GM23338 (cell line): ENCODE measurements at regions not wholly inside any gene's neighbourhood (a gene's known extent, or its start where the extent isn't known, plus 50 kb on each side); places are given as distances from the start of the nearest gene placed in this dataset.

ENCODE experiments used
- CREB1 ChIP-seq: fragments of 250-450 bp; sonication (Bioruptor Pico); IDR thresholded peaks from 2 replicates; pipeline ENCODE4 v1.5.0; 2020; ENCODE audit warnings: low read depth, mild to moderate bottlenecking, moderate library complexity
- EZH2 ChIP-seq: fragments of 200-600 bp; sonication (generic); IDR thresholded peaks from one replicate; pipeline ENCODE4 v1.8.0; 2017; ENCODE audit warnings: antibody characterized with exemption, mild to moderate bottlenecking, low read depth; ENCODE audit not compliant: unreplicated experiment
- EZH2phosphoT487 ChIP-seq: fragments of 200-600 bp; sonication (generic); IDR thresholded peaks from one replicate; pipeline ENCODE4 v1.8.1; 2018; ENCODE audit warnings: antibody characterized with exemption; ENCODE audit not compliant: unreplicated experiment
- JUNB ChIP-seq: IDR thresholded peaks from one replicate; pipeline ENCODE4 v1.6.1; 2016; ENCODE audit warnings: antibody characterized with exemption; ENCODE audit not compliant: unreplicated experiment
- NANOG ChIP-seq: IDR thresholded peaks from 2 replicates; pipeline ENCODE4 v1.6.1; 2016; ENCODE audit warnings: antibody characterized with exemption, borderline replicate concordance
- POLR2AphosphoS5 ChIP-seq: IDR thresholded peaks from 2 replicates; pipeline ENCODE4 v1.6.1; 2016; ENCODE audit warnings: antibody characterized with exemption, low read depth
- STAT1 ChIP-seq: IDR thresholded peaks from one replicate; pipeline ENCODE4 v1.6.1; 2016; ENCODE audit warnings: antibody characterized with exemption; ENCODE audit not compliant: unreplicated experiment
- ZNF114 ChIP-seq: fragments of 250-450 bp; sonication (Bioruptor Pico); IDR thresholded peaks from 2 replicates; pipeline ENCODE4 v1.5.0; 2020; ENCODE audit warnings: mild to moderate bottlenecking, moderate library complexity
- ZNF331 ChIP-seq: fragments of 250-450 bp; sonication (Bioruptor Pico); IDR thresholded peaks from 2 replicates; pipeline ENCODE4 v1.5.0; 2020; ENCODE audit warnings: low read depth, mild to moderate bottlenecking, moderate library complexity
- TF ChIP-seq, protein P1 (sequence below), 2 experiments: fragments of 200-600 bp in 1 of 2; sonication (generic) in 1 of 2; conservative IDR thresholded peaks; 2 replicates each; pipeline versions ENCODE4 v1.5.1 to v1.6.1; 2016 to 2017; ENCODE audit warnings: antibody characterized with exemption in 2 of 2, low read depth in 2 of 2, mild to moderate bottlenecking in 2 of 2, moderate library complexity in 1 of 2
- TF ChIP-seq, protein P2 (sequence below): IDR thresholded peaks from 2 replicates; pipeline ENCODE4 v1.6.1; 2016; ENCODE audit warnings: antibody characterized with exemption
- TF ChIP-seq, protein P3 (sequence below): IDR thresholded peaks from one replicate; pipeline ENCODE4 v1.6.1; 2018; ENCODE audit warnings: antibody characterized with exemption; ENCODE audit not compliant: unreplicated experiment
- TF ChIP-seq, protein P4 (sequence below): fragments of 250-450 bp; sonication (Bioruptor Pico); IDR thresholded peaks from 2 replicates; pipeline ENCODE4 v1.5.0; 2020; ENCODE audit warnings: mild to moderate bottlenecking, moderate library complexity

DNA sequence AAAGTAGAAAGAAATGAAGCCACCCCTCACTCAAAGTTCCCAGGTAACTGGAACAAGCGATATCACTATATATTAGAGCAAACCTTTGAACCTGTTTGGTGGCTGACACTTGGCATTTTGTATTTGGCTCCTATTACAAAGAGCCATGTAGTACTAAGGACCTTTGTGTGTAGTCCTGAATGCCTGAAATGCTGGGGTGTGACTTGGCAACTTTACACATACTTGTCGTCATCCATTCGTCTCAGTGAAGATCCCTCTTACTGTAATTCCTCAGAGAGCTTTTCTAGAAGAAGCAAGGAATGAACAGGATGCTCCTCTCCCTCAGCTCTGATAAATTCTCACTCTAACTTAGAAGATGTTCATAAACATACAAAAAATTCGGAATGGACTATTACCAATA lies 216.1 kb upstream of the CDIN1 start:
- TF ChIP-seq, protein P1, sequence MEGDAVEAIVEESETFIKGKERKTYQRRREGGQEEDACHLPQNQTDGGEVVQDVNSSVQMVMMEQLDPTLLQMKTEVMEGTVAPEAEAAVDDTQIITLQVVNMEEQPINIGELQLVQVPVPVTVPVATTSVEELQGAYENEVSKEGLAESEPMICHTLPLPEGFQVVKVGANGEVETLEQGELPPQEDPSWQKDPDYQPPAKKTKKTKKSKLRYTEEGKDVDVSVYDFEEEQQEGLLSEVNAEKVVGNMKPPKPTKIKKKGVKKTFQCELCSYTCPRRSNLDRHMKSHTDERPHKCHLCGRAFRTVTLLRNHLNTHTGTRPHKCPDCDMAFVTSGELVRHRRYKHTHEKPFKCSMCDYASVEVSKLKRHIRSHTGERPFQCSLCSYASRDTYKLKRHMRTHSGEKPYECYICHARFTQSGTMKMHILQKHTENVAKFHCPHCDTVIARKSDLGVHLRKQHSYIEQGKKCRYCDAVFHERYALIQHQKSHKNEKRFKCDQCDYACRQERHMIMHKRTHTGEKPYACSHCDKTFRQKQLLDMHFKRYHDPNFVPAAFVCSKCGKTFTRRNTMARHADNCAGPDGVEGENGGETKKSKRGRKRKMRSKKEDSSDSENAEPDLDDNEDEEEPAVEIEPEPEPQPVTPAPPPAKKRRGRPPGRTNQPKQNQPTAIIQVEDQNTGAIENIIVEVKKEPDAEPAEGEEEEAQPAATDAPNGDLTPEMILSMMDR (conservative IDR thresholded peaks at IDR 0.05; ENCODE audit: low read depth in 2 of 2), result no peak
- TF ChIP-seq EZH2 (no peak), JUNB (no peak), POLR2AphosphoS5 (no peak), CREB1 (CRISPR knock-in tag) (no peak), ZNF331 (CRISPR knock-in tag) (no peak), STAT1 (no peak), EZH2phosphoT487 (no peak), NANOG (no peak), ZNF114 (CRISPR knock-in tag) (no peak)
- TF ChIP-seq, protein P2, sequence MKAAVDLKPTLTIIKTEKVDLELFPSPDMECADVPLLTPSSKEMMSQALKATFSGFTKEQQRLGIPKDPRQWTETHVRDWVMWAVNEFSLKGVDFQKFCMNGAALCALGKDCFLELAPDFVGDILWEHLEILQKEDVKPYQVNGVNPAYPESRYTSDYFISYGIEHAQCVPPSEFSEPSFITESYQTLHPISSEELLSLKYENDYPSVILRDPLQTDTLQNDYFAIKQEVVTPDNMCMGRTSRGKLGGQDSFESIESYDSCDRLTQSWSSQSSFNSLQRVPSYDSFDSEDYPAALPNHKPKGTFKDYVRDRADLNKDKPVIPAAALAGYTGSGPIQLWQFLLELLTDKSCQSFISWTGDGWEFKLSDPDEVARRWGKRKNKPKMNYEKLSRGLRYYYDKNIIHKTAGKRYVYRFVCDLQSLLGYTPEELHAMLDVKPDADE, result no peak
- TF ChIP-seq, protein P3, sequence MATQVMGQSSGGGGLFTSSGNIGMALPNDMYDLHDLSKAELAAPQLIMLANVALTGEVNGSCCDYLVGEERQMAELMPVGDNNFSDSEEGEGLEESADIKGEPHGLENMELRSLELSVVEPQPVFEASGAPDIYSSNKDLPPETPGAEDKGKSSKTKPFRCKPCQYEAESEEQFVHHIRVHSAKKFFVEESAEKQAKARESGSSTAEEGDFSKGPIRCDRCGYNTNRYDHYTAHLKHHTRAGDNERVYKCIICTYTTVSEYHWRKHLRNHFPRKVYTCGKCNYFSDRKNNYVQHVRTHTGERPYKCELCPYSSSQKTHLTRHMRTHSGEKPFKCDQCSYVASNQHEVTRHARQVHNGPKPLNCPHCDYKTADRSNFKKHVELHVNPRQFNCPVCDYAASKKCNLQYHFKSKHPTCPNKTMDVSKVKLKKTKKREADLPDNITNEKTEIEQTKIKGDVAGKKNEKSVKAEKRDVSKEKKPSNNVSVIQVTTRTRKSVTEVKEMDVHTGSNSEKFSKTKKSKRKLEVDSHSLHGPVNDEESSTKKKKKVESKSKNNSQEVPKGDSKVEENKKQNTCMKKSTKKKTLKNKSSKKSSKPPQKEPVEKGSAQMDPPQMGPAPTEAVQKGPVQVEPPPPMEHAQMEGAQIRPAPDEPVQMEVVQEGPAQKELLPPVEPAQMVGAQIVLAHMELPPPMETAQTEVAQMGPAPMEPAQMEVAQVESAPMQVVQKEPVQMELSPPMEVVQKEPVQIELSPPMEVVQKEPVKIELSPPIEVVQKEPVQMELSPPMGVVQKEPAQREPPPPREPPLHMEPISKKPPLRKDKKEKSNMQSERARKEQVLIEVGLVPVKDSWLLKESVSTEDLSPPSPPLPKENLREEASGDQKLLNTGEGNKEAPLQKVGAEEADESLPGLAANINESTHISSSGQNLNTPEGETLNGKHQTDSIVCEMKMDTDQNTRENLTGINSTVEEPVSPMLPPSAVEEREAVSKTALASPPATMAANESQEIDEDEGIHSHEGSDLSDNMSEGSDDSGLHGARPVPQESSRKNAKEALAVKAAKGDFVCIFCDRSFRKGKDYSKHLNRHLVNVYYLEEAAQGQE, result no peak
- TF ChIP-seq, protein P4, sequence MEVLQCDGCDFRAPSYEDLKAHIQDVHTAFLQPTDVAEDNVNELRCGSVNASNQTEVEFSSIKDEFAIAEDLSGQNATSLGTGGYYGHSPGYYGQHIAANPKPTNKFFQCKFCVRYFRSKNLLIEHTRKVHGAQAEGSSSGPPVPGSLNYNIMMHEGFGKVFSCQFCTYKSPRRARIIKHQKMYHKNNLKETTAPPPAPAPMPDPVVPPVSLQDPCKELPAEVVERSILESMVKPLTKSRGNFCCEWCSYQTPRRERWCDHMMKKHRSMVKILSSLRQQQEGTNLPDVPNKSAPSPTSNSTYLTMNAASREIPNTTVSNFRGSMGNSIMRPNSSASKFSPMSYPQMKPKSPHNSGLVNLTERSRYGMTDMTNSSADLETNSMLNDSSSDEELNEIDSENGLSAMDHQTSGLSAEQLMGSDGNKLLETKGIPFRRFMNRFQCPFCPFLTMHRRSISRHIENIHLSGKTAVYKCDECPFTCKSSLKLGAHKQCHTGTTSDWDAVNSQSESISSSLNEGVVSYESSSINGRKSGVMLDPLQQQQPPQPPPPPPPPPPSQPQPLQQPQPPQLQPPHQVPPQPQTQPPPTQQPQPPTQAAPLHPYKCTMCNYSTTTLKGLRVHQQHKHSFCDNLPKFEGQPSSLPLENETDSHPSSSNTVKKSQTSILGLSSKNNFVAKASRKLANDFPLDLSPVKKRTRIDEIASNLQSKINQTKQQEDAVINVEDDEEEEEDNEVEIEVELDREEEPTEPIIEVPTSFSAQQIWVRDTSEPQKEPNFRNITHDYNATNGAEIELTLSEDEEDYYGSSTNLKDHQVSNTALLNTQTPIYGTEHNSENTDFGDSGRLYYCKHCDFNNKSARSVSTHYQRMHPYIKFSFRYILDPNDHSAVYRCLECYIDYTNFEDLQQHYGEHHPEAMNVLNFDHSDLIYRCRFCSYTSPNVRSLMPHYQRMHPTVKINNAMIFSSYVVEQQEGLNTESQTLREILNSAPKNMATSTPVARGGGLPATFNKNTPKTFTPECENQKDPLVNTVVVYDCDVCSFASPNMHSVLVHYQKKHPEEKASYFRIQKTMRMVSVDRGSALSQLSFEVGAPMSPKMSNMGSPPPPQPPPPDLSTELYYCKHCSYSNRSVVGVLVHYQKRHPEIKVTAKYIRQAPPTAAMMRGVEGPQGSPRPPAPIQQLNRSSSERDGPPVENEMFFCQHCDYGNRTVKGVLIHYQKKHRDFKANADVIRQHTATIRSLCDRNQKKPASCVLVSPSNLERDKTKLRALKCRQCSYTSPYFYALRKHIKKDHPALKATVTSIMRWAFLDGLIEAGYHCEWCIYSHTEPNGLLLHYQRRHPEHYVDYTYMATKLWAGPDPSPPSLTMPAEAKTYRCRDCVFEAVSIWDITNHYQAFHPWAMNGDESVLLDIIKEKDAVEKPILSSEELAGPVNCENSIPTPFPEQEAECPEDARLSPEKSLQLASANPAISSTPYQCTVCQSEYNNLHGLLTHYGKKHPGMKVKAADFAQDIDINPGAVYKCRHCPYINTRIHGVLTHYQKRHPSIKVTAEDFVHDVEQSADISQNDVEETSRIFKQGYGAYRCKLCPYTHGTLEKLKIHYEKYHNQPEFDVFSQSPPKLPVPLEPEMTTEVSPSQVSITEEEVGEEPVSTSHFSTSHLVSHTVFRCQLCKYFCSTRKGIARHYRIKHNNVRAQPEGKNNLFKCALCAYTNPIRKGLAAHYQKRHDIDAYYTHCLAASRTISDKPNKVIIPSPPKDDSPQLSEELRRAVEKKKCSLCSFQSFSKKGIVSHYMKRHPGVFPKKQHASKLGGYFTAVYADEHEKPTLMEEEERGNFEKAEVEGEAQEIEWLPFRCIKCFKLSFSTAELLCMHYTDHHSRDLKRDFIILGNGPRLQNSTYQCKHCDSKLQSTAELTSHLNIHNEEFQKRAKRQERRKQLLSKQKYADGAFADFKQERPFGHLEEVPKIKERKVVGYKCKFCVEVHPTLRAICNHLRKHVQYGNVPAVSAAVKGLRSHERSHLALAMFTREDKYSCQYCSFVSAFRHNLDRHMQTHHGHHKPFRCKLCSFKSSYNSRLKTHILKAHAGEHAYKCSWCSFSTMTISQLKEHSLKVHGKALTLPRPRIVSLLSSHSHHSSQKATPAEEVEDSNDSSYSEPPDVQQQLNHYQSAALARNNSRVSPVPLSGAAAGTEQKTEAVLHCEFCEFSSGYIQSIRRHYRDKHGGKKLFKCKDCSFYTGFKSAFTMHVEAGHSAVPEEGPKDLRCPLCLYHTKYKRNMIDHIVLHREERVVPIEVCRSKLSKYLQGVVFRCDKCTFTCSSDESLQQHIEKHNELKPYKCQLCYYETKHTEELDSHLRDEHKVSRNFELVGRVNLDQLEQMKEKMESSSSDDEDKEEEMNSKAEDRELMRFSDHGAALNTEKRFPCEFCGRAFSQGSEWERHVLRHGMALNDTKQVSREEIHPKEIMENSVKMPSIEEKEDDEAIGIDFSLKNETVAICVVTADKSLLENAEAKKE (CRISPR knock-in tag), result no peak
